ENCODE measurements at regions not wholly inside any gene's neighbourhood (a gene's known extent, or its start where the extent isn't known, plus 50 kb on each side); places are given as distances from the start of the nearest gene placed in this dataset.
A peak's percentile ranks its signal among the peaks of the same experiment; 100 is the strongest.

GRCh38 chr7:3152714-3153113, 109.0 kb upstream of the CARD11 start:
- TF ChIP-seq RAD21 (IDR thresholded peaks at IDR 0.05; ENCODE audit: low read depth), result no peak
- no peak for TF ChIP-seq FOXM1 (IDR thresholded peaks at IDR 0.05; ENCODE audit: borderline replicate concordance, low read depth)
- no peak for TF ChIP-seq TEAD4 (IDR thresholded peaks at IDR 0.05)
- TF ChIP-seq MAX (IDR thresholded peaks at IDR 0.05), result no peak
- no peak for TF ChIP-seq ZBTB7A (IDR thresholded peaks at IDR 0.05; ENCODE audit: low read depth)
- no peak for TF ChIP-seq CREB1 (IDR thresholded peaks at IDR 0.05; ENCODE audit: low read depth)
- TF ChIP-seq CEBPB (IDR thresholded peaks at IDR 0.05), result no peak
- no peak for TF ChIP-seq TCF12 (IDR thresholded peaks at IDR 0.05; ENCODE audit: low read depth)
- no peak for TF ChIP-seq NFIC (IDR thresholded peaks at IDR 0.05)
- no peak for TF ChIP-seq TAF1 (IDR thresholded peaks at IDR 0.05; ENCODE audit: low read depth)
- no peak for TF ChIP-seq EGR1 (IDR thresholded peaks at IDR 0.05)
- no peak for TF ChIP-seq EP300 (IDR thresholded peaks at IDR 0.05; ENCODE audit: borderline replicate concordance)
- no peak for TF ChIP-seq YY1 (IDR thresholded peaks at IDR 0.05; ENCODE audit: low read depth)
- TF ChIP-seq REST (IDR thresholded peaks at IDR 0.05; ENCODE audit: low read depth), result no peak
- no peak for TF ChIP-seq USF1 (IDR thresholded peaks at IDR 0.05)

- TF ChIP-seq FOXM1 (IDR thresholded peaks at IDR 0.05; ENCODE audit: borderline replicate concordance, low read depth), result no peak
- no peak for TF ChIP-seq CREB1 (IDR thresholded peaks at IDR 0.05; ENCODE audit: low read depth)
- no peak for TF ChIP-seq TEAD4 (IDR thresholded peaks at IDR 0.05)
- no peak for TF ChIP-seq YY1 (IDR thresholded peaks at IDR 0.05; ENCODE audit: low read depth)
- no peak for TF ChIP-seq EP300 (IDR thresholded peaks at IDR 0.05; ENCODE audit: borderline replicate concordance)
- TF ChIP-seq TCF12 (IDR thresholded peaks at IDR 0.05; ENCODE audit: low read depth), result no peak
- TF ChIP-seq ZBTB7A (IDR thresholded peaks at IDR 0.05; ENCODE audit: low read depth), result no peak
- no peak for TF ChIP-seq MAX (IDR thresholded peaks at IDR 0.05)
- TF ChIP-seq REST (IDR thresholded peaks at IDR 0.05; ENCODE audit: low read depth), result no peak
- no peak for TF ChIP-seq EGR1 (IDR thresholded peaks at IDR 0.05)
- no peak for TF ChIP-seq TAF1 (IDR thresholded peaks at IDR 0.05; ENCODE audit: low read depth)
- no peak for TF ChIP-seq NFIC (IDR thresholded peaks at IDR 0.05)
- no peak for TF ChIP-seq USF1 (IDR thresholded peaks at IDR 0.05)
- TF ChIP-seq RAD21 (IDR thresholded peaks at IDR 0.05; ENCODE audit: low read depth), result no peak
- TF ChIP-seq CEBPB (IDR thresholded peaks at IDR 0.05), result no peak
Measured at GRCh38 chr7:3153118-3153517, 109.5 kb upstream of the CARD11 start.

- TF ChIP-seq NFIC (IDR thresholded peaks at IDR 0.05) (no peak), USF1 (IDR thresholded peaks at IDR 0.05) (no peak), ZBTB7A (IDR thresholded peaks at IDR 0.05; ENCODE audit: low read depth) (no peak), CEBPB (IDR thresholded peaks at IDR 0.05) (no peak), CREB1 (IDR thresholded peaks at IDR 0.05; ENCODE audit: low read depth) (no peak), RAD21 (IDR thresholded peaks at IDR 0.05; ENCODE audit: low read depth) (no peak), EGR1 (IDR thresholded peaks at IDR 0.05) (no peak), TCF12 (IDR thresholded peaks at IDR 0.05; ENCODE audit: low read depth) (no peak), MAX (IDR thresholded peaks at IDR 0.05) (no peak), EP300 (IDR thresholded peaks at IDR 0.05; ENCODE audit: borderline replicate concordance) (no peak)
Measured at GRCh38 chr7:3154317-3154716, 110.7 kb upstream of the CARD11 start.

GRCh38 chr7:3154881-3155494, 111.3 kb upstream of the CARD11 start:
- TF ChIP-seq RAD21 (IDR thresholded peaks at IDR 0.05; ENCODE audit: low read depth) (peak; percentile 82), REST (IDR thresholded peaks at IDR 0.05; ENCODE audit: low read depth) (no peak)
